Right lobe of liver (tissue), 4 donors: ENCODE measurements at regions not wholly inside any gene's neighbourhood (a gene's known extent, or its start where the extent isn't known, plus 50 kb on each side); places are given as distances from the start of the nearest gene placed in this dataset.

Experiments used
- CTCF ChIP-seq, 4 donors: fragments of 200-600 bp in 3 of 4; fragments of 450-650 bp in 1 of 4; IDR thresholded peaks; one replicate each; pipeline versions ENCODE4 v1.5.1 to v1.8.0; 2016 to 2022; ENCODE audit warnings: antibody characterized with exemption in 4 of 4, mild to moderate bottlenecking in 2 of 4
- POLR2A ChIP-seq: fragments of 450-650 bp; IDR thresholded peaks from one replicate; pipeline ENCODE4 v1.6.1; 2017; ENCODE audit warnings: antibody characterized with exemption, mild to moderate bottlenecking
- donor health status: DM: no; HTN: no; CAD: no.
- donor health status: DM: no; HTN: no; CAD: no.
- donor health status: DM: no; HTN: yes; CAD: no.

- no peak for TF ChIP-seq CTCF (IDR thresholded peaks at IDR 0.05)
- TF ChIP-seq POLR2A = no peak
Observed at GRCh38 chr22:40120848-40121247, 56.9 kb upstream of the TNRC6B start.
